Caco-2 (cell line): ENCODE measurements at regions not wholly inside any gene's neighbourhood (a gene's known extent, or its start where the extent isn't known, plus 50 kb on each side); places are given as distances from the start of the nearest gene placed in this dataset.

Experiments used
- BruUV-seq: library from RNA; stranded (reverse); fragments of 400-500 nt; replicated peaks from 2 replicates; lab custom pipeline; 2021; lab: Mats Ljungman, UMichigan
- CTCF ChIA-PET: fragments of 300-600 bp; sonication (Branson Sonifier 250); formaldehyde crosslinking; loops from one replicate; lab custom pipeline; 2022; ENCODE audit warnings: antibody characterized with exemption; lab: Charles Lee
- POLR2A ChIA-PET: fragments of 300-600 bp; sonication (Branson Sonifier 250); formaldehyde crosslinking; loops from one replicate; lab custom pipeline; 2022; ENCODE audit warnings: antibody characterized with exemption; lab: Charles Lee
- DNase-seq, 2 experiments: peaks; one replicate each; pipeline versions ENCODE4 v3.0.0 to v3.0.0-alpha.2; 2020 to 2022
- H3K27me3 ChIP-seq: replicated peaks from 2 replicates; pipeline ENCODE4 v1.6.0; 2011; ENCODE audit warnings: low read length; ENCODE audit not compliant: control insufficient read depth, insufficient read depth
- H3K36me3 ChIP-seq: 2 replicates; pipeline ENCODE4 v1.5.1; 2011; ENCODE audit warnings: low read length; ENCODE audit not compliant: control insufficient read depth, insufficient read depth
- H3K4me1 ChIP-seq: fragments of 250-450 bp; sonication (Bioruptor Pico); 2 replicates; pipeline ENCODE4 v1.5.1; 2020; ENCODE audit warnings: mild to moderate bottlenecking
- H3K4me3 ChIP-seq: 2 replicates; pipeline ENCODE4 v1.5.1; 2011; ENCODE audit warnings: low read depth, mild to moderate bottlenecking, control low read depth, low read length
- H3K9me3 ChIP-seq: fragments of 250-450 bp; sonication (Bioruptor Pico); 2 replicates; pipeline ENCODE4 v1.5.1; 2020; ENCODE audit warnings: mild to moderate bottlenecking, moderate library complexity
- H3K27ac Mint-ChIP-seq: one replicate; pipeline ENCODE4 v1.8.0; 2022; ENCODE audit warnings: mixed read lengths; ENCODE audit not compliant: unreplicated experiment
- H3K27me3 Mint-ChIP-seq: one replicate; pipeline ENCODE4 v1.8.0; 2022; ENCODE audit warnings: mixed read lengths; ENCODE audit not compliant: insufficient read depth, unreplicated experiment
- H3K36me3 Mint-ChIP-seq: one replicate; pipeline ENCODE4 v1.8.0; 2022; ENCODE audit warnings: mild to moderate bottlenecking, mixed read lengths; ENCODE audit not compliant: insufficient read depth, unreplicated experiment
- H3K4me1 Mint-ChIP-seq: one replicate; pipeline ENCODE4 v1.8.0; 2022; ENCODE audit warnings: low read depth, mixed read lengths; ENCODE audit not compliant: unreplicated experiment
- H3K4me3 Mint-ChIP-seq: one replicate; pipeline ENCODE4 v1.8.0; 2022; ENCODE audit warnings: mild to moderate bottlenecking, moderate library complexity, mixed read lengths; ENCODE audit not compliant: unreplicated experiment
- H3K9me3 Mint-ChIP-seq: one replicate; pipeline ENCODE4 v1.8.0; 2022; ENCODE audit warnings: mixed read lengths; ENCODE audit not compliant: unreplicated experiment
- intact Hi-C: fragments of 100-400 bp; cut with micrococcal nuclease; formaldehyde crosslinking; loops from one replicate; pipeline ENCODE4 v1.10.0; 2022; ENCODE audit not compliant: unreplicated experiment
- TF ChIP-seq, protein P1 (sequence below), 2 experiments: fragments of 200-600 bp in 1 of 2; IDR thresholded peaks; 1 replicate in 1 of 2; 2 replicates in 1 of 2; pipeline versions ENCODE4 v1.5.1 to v1.8.0; 2011 to 2022; ENCODE audit warnings: antibody characterized with exemption in 1 of 2, control low read depth in 1 of 2, inconsistent platforms in 1 of 2, low read depth in 1 of 2, low read length in 1 of 2, mild to moderate bottlenecking in 1 of 2, moderate library complexity in 1 of 2; ENCODE audit not compliant: insufficient read depth in 1 of 2, severe bottlenecking in 1 of 2, unreplicated experiment in 1 of 2

- ChIA-PET POLR2A (no interaction called here), CTCF (no interaction called here)
- no peak for DNase-seq
- Mint-ChIP-seq H3K4me1 (no peaks in the 10 kb centered on the region), H3K36me3 (no peaks in the 10 kb centered on the region), H3K27ac (no peak overlapping the region), H3K9me3 (no peaks in the 10 kb centered on the region), H3K27me3 (peaks cover 2% of the 10 kb centered on the region), H3K4me3 (no peak overlapping the region)
- no peaks in the 10 kb centered on the region for H3K4me1 ChIP-seq
- no peak overlapping the region for H3K4me3 ChIP-seq
- no peaks in the 10 kb centered on the region for H3K36me3 ChIP-seq
- H3K9me3 ChIP-seq, result no peaks in the 10 kb centered on the region
- H3K27me3 ChIP-seq, result no peaks in the 10 kb centered on the region
- TF ChIP-seq, protein P1, sequence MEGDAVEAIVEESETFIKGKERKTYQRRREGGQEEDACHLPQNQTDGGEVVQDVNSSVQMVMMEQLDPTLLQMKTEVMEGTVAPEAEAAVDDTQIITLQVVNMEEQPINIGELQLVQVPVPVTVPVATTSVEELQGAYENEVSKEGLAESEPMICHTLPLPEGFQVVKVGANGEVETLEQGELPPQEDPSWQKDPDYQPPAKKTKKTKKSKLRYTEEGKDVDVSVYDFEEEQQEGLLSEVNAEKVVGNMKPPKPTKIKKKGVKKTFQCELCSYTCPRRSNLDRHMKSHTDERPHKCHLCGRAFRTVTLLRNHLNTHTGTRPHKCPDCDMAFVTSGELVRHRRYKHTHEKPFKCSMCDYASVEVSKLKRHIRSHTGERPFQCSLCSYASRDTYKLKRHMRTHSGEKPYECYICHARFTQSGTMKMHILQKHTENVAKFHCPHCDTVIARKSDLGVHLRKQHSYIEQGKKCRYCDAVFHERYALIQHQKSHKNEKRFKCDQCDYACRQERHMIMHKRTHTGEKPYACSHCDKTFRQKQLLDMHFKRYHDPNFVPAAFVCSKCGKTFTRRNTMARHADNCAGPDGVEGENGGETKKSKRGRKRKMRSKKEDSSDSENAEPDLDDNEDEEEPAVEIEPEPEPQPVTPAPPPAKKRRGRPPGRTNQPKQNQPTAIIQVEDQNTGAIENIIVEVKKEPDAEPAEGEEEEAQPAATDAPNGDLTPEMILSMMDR (IDR thresholded peaks at IDR 0.05; ENCODE audit: insufficient read depth in 1 of 2, low read depth in 1 of 2, low read length in 1 of 2, severe bottlenecking in 1 of 2, unreplicated experiment in 1 of 2), result no peak
- intact Hi-C loops, result no loop called here
- no TSS peak for BruUV-seq
Observed at GRCh38 chr3:147851062-147851461, 441.9 kb downstream of the ZIC1 start.

- POLR2A ChIA-PET, result no interaction called here
- CTCF ChIA-PET, result no interaction called here
- Histone ChIP-seq H3K4me3 (no peak overlapping the region), H3K27me3 (no peaks in the 10 kb centered on the region), H3K36me3 (no peaks in the 10 kb centered on the region), H3K4me1 (no peaks in the 10 kb centered on the region), H3K9me3 (no peaks in the 10 kb centered on the region)
- no peak overlapping the region for H3K4me3 Mint-ChIP-seq
- H3K27me3 Mint-ChIP-seq, result peaks cover 2% of the 10 kb centered on the region
- no peak for DNase-seq
- no peaks in the 10 kb centered on the region for H3K4me1 Mint-ChIP-seq
- H3K9me3 Mint-ChIP-seq, result peaks cover 10% of the 10 kb centered on the region
- H3K36me3 Mint-ChIP-seq, result no peaks in the 10 kb centered on the region
- BruUV-seq, result no TSS peak
- H3K27ac Mint-ChIP-seq, result no peak overlapping the region
- TF ChIP-seq, protein P1 (IDR thresholded peaks at IDR 0.05; ENCODE audit: insufficient read depth in 1 of 2, low read depth in 1 of 2, low read length in 1 of 2, severe bottlenecking in 1 of 2, unreplicated experiment in 1 of 2), result no peak
- intact Hi-C loops, result no loop called here
Observed at GRCh38 chr3:147854542-147854941, 445.4 kb downstream of the ZIC1 start.

DNA sequence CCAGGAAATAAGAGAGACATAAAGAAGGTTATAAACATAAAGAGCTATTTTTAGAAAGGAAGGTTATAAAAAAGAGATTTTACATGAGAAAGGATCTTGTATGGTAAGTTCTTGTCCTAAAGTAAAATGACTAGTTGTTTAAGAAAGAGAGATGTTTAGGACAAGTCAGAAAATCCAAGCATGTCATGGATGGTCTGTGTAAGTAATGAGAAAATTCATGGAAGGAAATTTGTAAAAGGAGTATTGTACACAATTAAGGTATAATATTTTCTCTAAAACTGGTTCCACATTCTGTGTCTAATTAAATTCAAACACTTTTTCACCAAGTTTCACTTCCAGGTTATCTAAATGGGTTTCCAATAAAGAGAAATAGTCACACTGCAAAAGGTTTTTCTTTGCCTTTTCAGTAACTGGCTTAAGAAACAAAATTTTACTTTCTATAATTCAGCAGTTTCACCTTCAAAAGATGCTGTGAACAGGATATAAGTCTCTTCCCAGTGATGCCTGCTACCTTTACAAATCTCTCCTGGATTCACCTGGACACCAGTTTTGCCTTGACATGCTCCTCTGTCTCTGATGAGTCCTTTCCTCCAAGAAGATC is 455.7 kb downstream of the ZIC1 start:
- H3K4me3 ChIP-seq, result no peak overlapping the region
- CTCF ChIA-PET, result no interaction called here
- TF ChIP-seq, protein P1 (IDR thresholded peaks at IDR 0.05; ENCODE audit: insufficient read depth in 1 of 2, low read depth in 1 of 2, low read length in 1 of 2, severe bottlenecking in 1 of 2, unreplicated experiment in 1 of 2), result no peak
- Mint-ChIP-seq H3K27me3 (no peaks in the 10 kb centered on the region), H3K4me3 (no peak overlapping the region), H3K4me1 (no peaks in the 10 kb centered on the region), H3K36me3 (no peaks in the 10 kb centered on the region), H3K9me3 (peaks cover 47% of the 10 kb centered on the region), H3K27ac (no peak overlapping the region)
- no peaks in the 10 kb centered on the region for H3K36me3 ChIP-seq
- POLR2A ChIA-PET, result no interaction called here
- BruUV-seq, result no TSS peak
- H3K27me3 ChIP-seq, result no peaks in the 10 kb centered on the region
- intact Hi-C loops, result no loop called here
- no peak for DNase-seq
- 0 out of 2 replicates have a peak, but pooled peaks cover 11% of the 10 kb centered on the region for H3K9me3 ChIP-seq
- H3K4me1 ChIP-seq, result no peaks in the 10 kb centered on the region
